IMR-90 (cell line): ENCODE measurements at regions not wholly inside any gene's neighbourhood (a gene's known extent, or its start where the extent isn't known, plus 50 kb on each side); places are given as distances from the start of the nearest gene placed in this dataset.

Experiments
- ATAC-seq: fragments of 200-7000 bp; cut with Tn5 transposase; 2 replicates; pipeline ENCODE4 v1.9.1; 2020; ENCODE audit warnings: low read depth, mild to moderate bottlenecking, moderate library complexity
- BruUV-seq: library from RNA; stranded (reverse); fragments of 400-500 nt; replicated peaks from 2 replicates; lab custom pipeline; 2021; lab: Mats Ljungman, UMichigan
- CTCF ChIA-PET: fragments of 300-600 bp; formaldehyde crosslinking; extraction: SDS; loops from one replicate; lab custom pipeline; 2021; ENCODE audit warnings: antibody characterized with exemption; lab: Yijun Ruan, JAX
- POLR2A ChIA-PET: fragments of 300-600 bp; sonication (Branson Sonifier 250); formaldehyde crosslinking; loops from one replicate; lab custom pipeline; 2022; ENCODE audit warnings: antibody characterized with exemption; ENCODE audit not compliant: unreplicated experiment; lab: Charles Lee
- DNase-seq: peaks from one replicate; pipeline ENCODE4 v3.0.0; 2013
- H2AFZ ChIP-seq: replicated peaks from 2 replicates; pipeline ENCODE3; 2013; ENCODE audit warnings: low read length, mild to moderate bottlenecking; ENCODE audit not compliant: poor library complexity
- H2AK5ac ChIP-seq: 2 replicates; pipeline ENCODE4 v1.6.1; 2013; ENCODE audit warnings: low read depth, low read length, inconsistent platforms
- H2AK9ac ChIP-seq: replicated peaks from 2 replicates; pipeline ENCODE3; 2013; ENCODE audit warnings: mild to moderate bottlenecking, low read depth, low read length, moderate library complexity; ENCODE audit not compliant: poor library complexity
- H2BK120ac ChIP-seq: 2 replicates; pipeline ENCODE4 v1.6.1; 2013; ENCODE audit warnings: low read depth, low read length, inconsistent platforms
- H2BK15ac ChIP-seq: 3 replicates; pipeline ENCODE4 v1.6.1; 2013; ENCODE audit warnings: low read depth, low read length, inconsistent platforms
- H2BK20ac ChIP-seq: 2 replicates; pipeline ENCODE4 v1.6.1; 2013; ENCODE audit warnings: low read depth, mild to moderate bottlenecking, inconsistent platforms, low read length, moderate library complexity
- H2BK5ac ChIP-seq: 2 replicates; pipeline ENCODE4 v1.6.1; 2013; ENCODE audit warnings: mild to moderate bottlenecking, low read depth, low read length, inconsistent platforms; ENCODE audit not compliant: poor library complexity, severe bottlenecking
- H3K14ac ChIP-seq: replicated peaks from 2 replicates; pipeline ENCODE4 v1.6.1; 2013; ENCODE audit warnings: low read depth, low read length, inconsistent platforms
- H3K18ac ChIP-seq: 2 replicates; pipeline ENCODE4 v1.6.1; 2013; ENCODE audit warnings: low read depth, low read length, control low read depth
- H3K23ac ChIP-seq: 2 replicates; pipeline ENCODE4 v1.6.1; 2013; ENCODE audit warnings: low read depth, low read length, inconsistent platforms
- H3K27ac ChIP-seq: 2 replicates; pipeline ENCODE4 v1.5.1; 2013; ENCODE audit warnings: mild to moderate bottlenecking, control low read depth, low read length; ENCODE audit not compliant: insufficient read depth
- H3K27me3 ChIP-seq: 2 replicates; pipeline ENCODE4 v1.6.1; 2013; ENCODE audit warnings: low read length; ENCODE audit not compliant: control insufficient read depth, insufficient read depth
- H3K36me3 ChIP-seq: 2 replicates; pipeline ENCODE4 v1.6.1; 2013; ENCODE audit warnings: low read length, mixed read lengths; ENCODE audit not compliant: control insufficient read depth, insufficient read depth
- H3K4ac ChIP-seq: 2 replicates; pipeline ENCODE4 v1.6.1; 2013; ENCODE audit warnings: low read depth, low read length, inconsistent platforms
- H3K4me1 ChIP-seq: 2 replicates; pipeline ENCODE4 v1.6.1; 2013; ENCODE audit warnings: low read length, mixed read lengths; ENCODE audit not compliant: control insufficient read depth, insufficient read depth
- H3K4me2 ChIP-seq: 2 replicates; pipeline ENCODE4 v1.6.1; 2013; ENCODE audit warnings: low read depth, mild to moderate bottlenecking, control low read depth, low read length, moderate library complexity
- H3K4me3 ChIP-seq: 2 replicates; pipeline ENCODE4 v1.5.1; 2013; ENCODE audit warnings: low read depth, mild to moderate bottlenecking, control low read depth, low read length, moderate library complexity; ENCODE audit not compliant: insufficient read depth
- H3K56ac ChIP-seq: 2 replicates; pipeline ENCODE4 v1.6.1; 2013; ENCODE audit warnings: low read length, inconsistent platforms; ENCODE audit not compliant: insufficient read depth; ENCODE audit errors: extremely low read depth
- H3K79me1 ChIP-seq, 2 experiments: 2 replicates each; pipeline ENCODE4 v1.6.1; 2013; ENCODE audit warnings: low read length in 2 of 2, inconsistent platforms in 1 of 2, low read depth in 1 of 2
- H3K9ac ChIP-seq: 2 replicates; pipeline ENCODE4 v1.6.1; 2013; ENCODE audit warnings: low read depth, low read length, control low read depth
- H3K9me1 ChIP-seq: 2 replicates; pipeline ENCODE4 v1.6.1; 2013; ENCODE audit warnings: low read length, inconsistent platforms; ENCODE audit not compliant: insufficient read depth
- H3K9me3 ChIP-seq: 2 replicates; pipeline ENCODE4 v1.6.1; 2013; ENCODE audit warnings: low read length; ENCODE audit not compliant: control insufficient read depth, insufficient read depth
- H4K20me1 ChIP-seq: 2 replicates; pipeline ENCODE4 v1.6.1; 2013; ENCODE audit warnings: low read length, inconsistent platforms; ENCODE audit not compliant: insufficient read depth
- H4K5ac ChIP-seq: 2 replicates; pipeline ENCODE4 v1.6.1; 2013; ENCODE audit warnings: mild to moderate bottlenecking, low read depth, low read length, control low read depth
- H4K8ac ChIP-seq, 2 experiments: 2 replicates each; pipeline ENCODE4 v1.6.1; 2013; ENCODE audit warnings: low read depth in 2 of 2, low read length in 2 of 2, control low read depth in 1 of 2, inconsistent platforms in 1 of 2
- H4K91ac ChIP-seq: 2 replicates; pipeline ENCODE4 v1.6.1; 2013; ENCODE audit warnings: low read depth, low read length, inconsistent platforms; ENCODE audit not compliant: insufficient read depth
- CEBPB ChIP-seq: IDR thresholded peaks from 2 replicates; pipeline ENCODE4 v1.6.1; 2012; ENCODE audit warnings: low read depth, low read length, improper control_type of control experiment
- CHD1 ChIP-seq: IDR thresholded peaks from 2 replicates; pipeline ENCODE4 v1.6.1; 2012; ENCODE audit warnings: low read depth, low read length, improper control_type of control experiment
- FOS ChIP-seq: fragments of 150-350 bp; IDR thresholded peaks from 2 replicates; pipeline ENCODE4 v1.6.1; 2016; ENCODE audit warnings: low read depth, low read length
- MAZ ChIP-seq: IDR thresholded peaks from 2 replicates; pipeline ENCODE4 v1.6.1; 2012; ENCODE audit warnings: low read depth, mild to moderate bottlenecking, low read length, improper control_type of control experiment, moderate library complexity, borderline replicate concordance
- USF2 ChIP-seq: fragments of 150-350 bp; IDR thresholded peaks from 2 replicates; pipeline ENCODE4 v1.6.1; 2017; ENCODE audit warnings: mild to moderate bottlenecking, antibody characterized with exemption, low read length, low read depth
- WGBS, 2 experiments: methylation state at CpG; one replicate each; pipeline versions ENCODE4 v1.1.5 to v1.1.7; 2013; ENCODE audit warnings: missing lambda C conversion rate in 2 of 2; ENCODE audit not compliant: insufficient read length in 1 of 2; ENCODE audit errors: extremely low coverage in 2 of 2; 5-methylcytosine and 5-hydroxymethylcytosine counted together
- dilution Hi-C: fragments of 300-500 bp; cut with HindIII; formaldehyde crosslinking; loops from one replicate; pipeline ENCODE4 v1.14.3; 2018; ENCODE audit warnings: low sequenced_read_pairs; ENCODE audit not compliant: unreplicated experiment
- in situ Hi-C: fragments of 300-500 bp; cut with MboI; formaldehyde crosslinking; loops from 3 replicates; pipeline ENCODE4 v1.14.3; 2019; ENCODE audit warnings: low sequenced_read_pairs, inconsistent platforms, mixed read lengths
- intact Hi-C: fragments of 100-400 bp; cut with micrococcal nuclease; formaldehyde crosslinking; loops from 2 replicates; pipeline ENCODE4 v1.10.0; 2022

- in situ Hi-C loops = no loop called here
These were observed 206.6 kb downstream of the ICE1 start for GRCh38 chr5:5628866-5629606.

More at GRCh38 chr5:5628866-5629606, 206.6 kb downstream of the ICE1 start:
- H4K8ac ChIP-seq = no peak overlapping the region
- no peak overlapping the region for H2AK9ac ChIP-seq
- no peak overlapping the region for H3K18ac ChIP-seq
- H4K91ac ChIP-seq = no peak overlapping the region
- intact Hi-C loops (no loop called here), dilution Hi-C loops (no loop called here)
- no peak overlapping the region for H3K23ac ChIP-seq
- no peak overlapping the region for H2BK20ac ChIP-seq
- no peak overlapping the region for H2AK5ac ChIP-seq
- no peaks in the 10 kb centered on the region for H3K9me1 ChIP-seq
- H3K4me1 ChIP-seq = no peaks in the 10 kb centered on the region
- TF ChIP-seq CHD1 (no peak), FOS (no peak), MAZ (no peak), CEBPB (no peak), USF2 (no peak)
- H3K79me1 ChIP-seq = no peaks in the 10 kb centered on the region
- no peak overlapping the region for H3K4ac ChIP-seq
- no peak overlapping the region for H3K4me2 ChIP-seq
- DNase-seq (no peak), ATAC-seq (no peak)
- no peak overlapping the region for H2BK120ac ChIP-seq
- H3K9ac ChIP-seq = no peak overlapping the region
- H2BK15ac ChIP-seq = no peak overlapping the region
- WGBS, 2 experiments = 50% methylated on average over 1 of the region's 10 CpGs; no CpG with 5 or more reads in 1 of the 2 experiments
- no TSS peak for BruUV-seq
- no peaks in the 10 kb centered on the region for H3K36me3 ChIP-seq
- H2BK5ac ChIP-seq = no peak overlapping the region
- no peaks in the 10 kb centered on the region for H3K27me3 ChIP-seq
- no peak overlapping the region for H3K4me3 ChIP-seq
- H3K27ac ChIP-seq = no peak overlapping the region
- ChIA-PET CTCF (no interaction called here), POLR2A (no interaction called here)
- peaks cover 34% of the 10 kb centered on the region for H3K9me3 ChIP-seq
- no peak overlapping the region for H2AFZ ChIP-seq
- H4K20me1 ChIP-seq = no peaks in the 10 kb centered on the region
- no peak overlapping the region for H4K5ac ChIP-seq
- no peak overlapping the region for H3K14ac ChIP-seq
- H3K56ac ChIP-seq = no peak overlapping the region
